HEK293 (cell line): ENCODE measurements at regions not wholly inside any gene's neighbourhood (a gene's known extent, or its start where the extent isn't known, plus 50 kb on each side); places are given as distances from the start of the nearest gene placed in this dataset.

Experiments
- GFI1B ChIP-seq: fragments of 450-650 bp; formaldehyde crosslinking; IDR thresholded peaks from 2 replicates; pipeline ENCODE4 v1.5.1; 2016; ENCODE audit warnings: missing biosample characterization, missing genetic modification characterization
- SCRT2 ChIP-seq: fragments of 450-650 bp; formaldehyde crosslinking; IDR thresholded peaks from 2 replicates; pipeline ENCODE4 v1.5.1; 2016; ENCODE audit warnings: missing biosample characterization, missing genetic modification characterization
- SP2 ChIP-seq: fragments of 450-650 bp; formaldehyde crosslinking; IDR thresholded peaks from 2 replicates; pipeline ENCODE4 v1.5.1; 2016; ENCODE audit warnings: missing biosample characterization, missing genetic modification characterization
- ZBTB44 ChIP-seq: fragments of 450-650 bp; IDR thresholded peaks from 2 replicates; pipeline ENCODE4 v1.5.1; 2018; ENCODE audit warnings: missing biosample characterization, mild to moderate bottlenecking, missing genetic modification characterization
- ZBTB7A ChIP-seq: fragments of 450-650 bp; formaldehyde crosslinking; IDR thresholded peaks from 2 replicates; pipeline ENCODE4 v1.5.1; 2016; ENCODE audit warnings: low read depth, missing biosample characterization, missing genetic modification characterization
- ZFHX2 ChIP-seq: fragments of 450-650 bp; formaldehyde crosslinking; conservative IDR thresholded peaks from 2 replicates; pipeline ENCODE4 v1.5.1; 2016; ENCODE audit warnings: missing biosample characterization, missing genetic modification characterization
- ZFP69B ChIP-seq: fragments of 450-650 bp; formaldehyde crosslinking; IDR thresholded peaks from 2 replicates; pipeline ENCODE4 v1.5.1; 2016; ENCODE audit warnings: missing biosample characterization, missing genetic modification characterization
- ZNF174 ChIP-seq: fragments of 450-650 bp; formaldehyde crosslinking; IDR thresholded peaks from 2 replicates; pipeline ENCODE4 v1.5.0; 2017; ENCODE audit warnings: missing biosample characterization, mild to moderate bottlenecking, missing genetic modification characterization
- ZNF449 ChIP-seq: fragments of 450-650 bp; formaldehyde crosslinking; IDR thresholded peaks from 2 replicates; pipeline ENCODE4 v1.5.1; 2017; ENCODE audit warnings: missing biosample characterization, mild to moderate bottlenecking, missing genetic modification characterization, moderate library complexity
- ZNF529 ChIP-seq: fragments of 450-650 bp; formaldehyde crosslinking; IDR thresholded peaks from 2 replicates; pipeline ENCODE4 v1.5.1; 2017; ENCODE audit warnings: missing genetic modification characterization, missing biosample characterization; ENCODE audit not compliant: insufficient replicate concordance
- ZNF658 ChIP-seq: fragments of 450-650 bp; formaldehyde crosslinking; IDR thresholded peaks from 2 replicates; pipeline ENCODE4; 2016; ENCODE audit warnings: missing biosample characterization, missing genetic modification characterization
- TF ChIP-seq, protein P1 (sequence below): fragments of 450-650 bp; formaldehyde crosslinking; IDR thresholded peaks from 2 replicates; pipeline ENCODE4 v1.5.1; 2016; ENCODE audit warnings: missing biosample characterization, missing genetic modification characterization
- TF ChIP-seq, protein P2 (sequence below): fragments of 450-650 bp; formaldehyde crosslinking; IDR thresholded peaks from 2 replicates; pipeline ENCODE4 v1.5.1; 2016; ENCODE audit warnings: missing biosample characterization, missing genetic modification characterization
- TF ChIP-seq, protein P3 (sequence below): fragments of 450-650 bp; formaldehyde crosslinking; IDR thresholded peaks from 2 replicates; pipeline ENCODE4 v1.5.1; 2016; ENCODE audit warnings: missing biosample characterization, missing genetic modification characterization, low read depth

DNA sequence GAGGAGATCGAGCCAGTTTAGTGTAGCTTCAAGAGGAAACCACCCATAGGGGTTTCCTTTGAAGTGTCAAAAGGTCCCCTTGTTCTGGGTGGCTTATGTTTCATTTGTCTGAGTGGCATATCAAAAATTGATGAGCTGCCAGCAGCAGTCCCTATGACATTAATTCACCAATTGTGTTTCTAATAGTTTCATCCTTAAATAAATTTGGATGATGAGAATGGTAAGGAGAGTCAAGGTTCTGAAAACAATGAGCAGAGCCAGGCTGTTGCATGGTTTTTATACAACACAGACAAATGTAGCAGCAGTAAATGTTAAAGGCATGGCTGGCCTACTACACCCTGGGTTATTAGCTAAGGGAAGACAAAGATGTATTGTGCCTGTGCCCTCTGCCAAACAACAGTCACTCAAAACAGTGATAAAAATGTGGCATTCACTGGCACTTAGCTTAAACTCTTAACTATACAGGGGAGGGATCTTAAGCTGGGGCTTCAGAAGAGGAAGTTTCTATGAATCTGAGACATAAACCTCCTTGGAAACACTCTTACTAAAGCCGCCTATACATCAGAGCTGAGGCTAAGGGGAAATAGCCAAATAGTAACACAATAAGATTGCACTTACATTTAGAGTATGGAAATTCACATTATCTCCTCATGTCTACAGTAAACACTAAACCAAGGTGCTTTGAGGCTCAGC lies 200.5 kb downstream of the POU4F1 start:
- TF ChIP-seq ZFHX2 (tag by site-specific recombination) (no peak), SCRT2 (no peak), ZBTB7A (tag by site-specific recombination) (no peak), SP2 (tag by site-specific recombination) (no peak), ZBTB44 (tag by site-specific recombination) (no peak), ZNF449 (tag by site-specific recombination) (no peak), ZNF174 (tag by site-specific recombination) (no peak), ZNF529 (tag by site-specific recombination) (no peak), ZNF658 (tag by site-specific recombination) (no peak), GFI1B (no peak), ZFP69B (no peak)
- TF ChIP-seq, protein P1, sequence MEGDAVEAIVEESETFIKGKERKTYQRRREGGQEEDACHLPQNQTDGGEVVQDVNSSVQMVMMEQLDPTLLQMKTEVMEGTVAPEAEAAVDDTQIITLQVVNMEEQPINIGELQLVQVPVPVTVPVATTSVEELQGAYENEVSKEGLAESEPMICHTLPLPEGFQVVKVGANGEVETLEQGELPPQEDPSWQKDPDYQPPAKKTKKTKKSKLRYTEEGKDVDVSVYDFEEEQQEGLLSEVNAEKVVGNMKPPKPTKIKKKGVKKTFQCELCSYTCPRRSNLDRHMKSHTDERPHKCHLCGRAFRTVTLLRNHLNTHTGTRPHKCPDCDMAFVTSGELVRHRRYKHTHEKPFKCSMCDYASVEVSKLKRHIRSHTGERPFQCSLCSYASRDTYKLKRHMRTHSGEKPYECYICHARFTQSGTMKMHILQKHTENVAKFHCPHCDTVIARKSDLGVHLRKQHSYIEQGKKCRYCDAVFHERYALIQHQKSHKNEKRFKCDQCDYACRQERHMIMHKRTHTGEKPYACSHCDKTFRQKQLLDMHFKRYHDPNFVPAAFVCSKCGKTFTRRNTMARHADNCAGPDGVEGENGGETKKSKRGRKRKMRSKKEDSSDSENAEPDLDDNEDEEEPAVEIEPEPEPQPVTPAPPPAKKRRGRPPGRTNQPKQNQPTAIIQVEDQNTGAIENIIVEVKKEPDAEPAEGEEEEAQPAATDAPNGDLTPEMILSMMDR (tag by site-specific recombination), result no peak
- TF ChIP-seq, protein P2, sequence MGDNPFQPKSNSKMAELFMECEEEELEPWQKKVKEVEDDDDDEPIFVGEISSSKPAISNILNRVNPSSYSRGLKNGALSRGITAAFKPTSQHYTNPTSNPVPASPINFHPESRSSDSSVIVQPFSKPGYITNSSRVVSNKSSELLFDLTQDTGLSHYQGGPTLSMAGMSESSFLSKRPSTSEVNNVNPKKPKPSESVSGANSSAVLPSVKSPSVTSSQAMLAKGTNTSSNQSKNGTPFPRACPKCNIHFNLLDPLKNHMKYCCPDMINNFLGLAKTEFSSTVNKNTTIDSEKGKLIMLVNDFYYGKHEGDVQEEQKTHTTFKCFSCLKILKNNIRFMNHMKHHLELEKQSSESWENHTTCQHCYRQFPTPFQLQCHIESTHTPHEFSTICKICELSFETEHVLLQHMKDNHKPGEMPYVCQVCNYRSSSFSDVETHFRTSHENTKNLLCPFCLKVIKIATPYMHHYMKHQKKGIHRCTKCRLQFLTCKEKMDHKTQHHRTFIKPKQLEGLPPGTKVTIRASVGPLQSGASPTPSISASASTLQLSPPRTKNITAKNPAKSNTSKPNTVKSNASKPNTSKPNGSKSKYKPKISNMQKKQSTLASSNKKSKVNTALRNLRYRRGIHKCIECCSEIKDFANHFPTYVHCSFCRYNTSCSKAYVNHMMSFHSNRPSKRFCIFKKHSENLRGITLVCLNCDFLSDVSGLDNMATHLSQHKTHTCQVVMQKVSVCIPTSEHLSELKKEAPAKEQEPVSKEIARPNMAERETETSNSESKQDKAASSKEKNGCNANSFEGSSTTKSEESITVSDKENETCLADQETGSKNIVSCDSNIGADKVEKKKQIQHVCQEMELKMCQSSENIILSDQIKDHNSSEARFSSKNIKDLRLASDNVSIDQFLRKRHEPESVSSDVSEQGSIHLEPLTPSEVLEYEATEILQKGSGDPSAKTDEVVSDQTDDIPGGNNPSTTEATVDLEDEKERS (tag by site-specific recombination), result no peak
- TF ChIP-seq, protein P3, sequence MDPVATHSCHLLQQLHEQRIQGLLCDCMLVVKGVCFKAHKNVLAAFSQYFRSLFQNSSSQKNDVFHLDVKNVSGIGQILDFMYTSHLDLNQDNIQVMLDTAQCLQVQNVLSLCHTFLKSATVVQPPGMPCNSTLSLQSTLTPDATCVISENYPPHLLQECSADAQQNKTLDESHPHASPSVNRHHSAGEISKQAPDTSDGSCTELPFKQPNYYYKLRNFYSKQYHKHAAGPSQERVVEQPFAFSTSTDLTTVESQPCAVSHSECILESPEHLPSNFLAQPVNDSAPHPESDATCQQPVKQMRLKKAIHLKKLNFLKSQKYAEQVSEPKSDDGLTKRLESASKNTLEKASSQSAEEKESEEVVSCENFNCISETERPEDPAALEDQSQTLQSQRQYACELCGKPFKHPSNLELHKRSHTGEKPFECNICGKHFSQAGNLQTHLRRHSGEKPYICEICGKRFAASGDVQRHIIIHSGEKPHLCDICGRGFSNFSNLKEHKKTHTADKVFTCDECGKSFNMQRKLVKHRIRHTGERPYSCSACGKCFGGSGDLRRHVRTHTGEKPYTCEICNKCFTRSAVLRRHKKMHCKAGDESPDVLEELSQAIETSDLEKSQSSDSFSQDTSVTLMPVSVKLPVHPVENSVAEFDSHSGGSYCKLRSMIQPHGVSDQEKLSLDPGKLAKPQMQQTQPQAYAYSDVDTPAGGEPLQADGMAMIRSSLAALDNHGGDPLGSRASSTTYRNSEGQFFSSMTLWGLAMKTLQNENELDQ (tag by site-specific recombination), result no peak
